CD4-positive, alpha-beta T cell (primary cell): ENCODE measurements at regions not wholly inside any gene's neighbourhood (a gene's known extent, or its start where the extent isn't known, plus 50 kb on each side); places are given as distances from the start of the nearest gene placed in this dataset.

Experiments used
- ATAC-seq: fragments of 200-7000 bp; cut with Tn5 transposase; one replicate; pipeline ENCODE4 v1.10.0; 2022; ENCODE audit warnings: mild to moderate bottlenecking; ENCODE audit not compliant: poor library complexity
- CTCF ChIA-PET: fragments of 350-600 bp; sonication (Branson Sonifier 250); formaldehyde crosslinking; loops from one replicate; lab custom pipeline; 2021; ENCODE audit warnings: antibody characterized with exemption, inconsistent platforms; lab: Charles Lee
- POLR2A ChIA-PET: fragments of 350-600 bp; sonication (Branson Sonifier 250); formaldehyde crosslinking; loops from one replicate; lab custom pipeline; 2021; ENCODE audit warnings: antibody characterized with exemption, inconsistent platforms; lab: Charles Lee
- DNase-seq, 14 experiments: peaks; one replicate each; pipeline ENCODE4 v3.0.0-alpha.2; 2013 to 2020; ENCODE audit warnings: mixed read lengths in 2 of 14
- H3K27ac ChIP-seq, 2 donors: one replicate each; pipeline versions ENCODE4 v1.5.1 to v1.7.0; 2013; ENCODE audit warnings: low read length in 2 of 2, low read depth in 1 of 2, mild to moderate bottlenecking in 1 of 2
- H3K27me3 ChIP-seq, 2 experiments: 1 replicate in 1 of 2; 2 replicates in 1 of 2; pipeline versions ENCODE4 v1.6.1 to v1.7.0; 2013; ENCODE audit warnings: low read length in 2 of 2, control low read depth in 1 of 2, mild to moderate bottlenecking in 1 of 2, moderate library complexity in 1 of 2; ENCODE audit not compliant: insufficient read depth in 2 of 2, control insufficient read depth in 1 of 2
- H3K36me3 ChIP-seq: one replicate; pipeline ENCODE4 v1.6.1; 2013; ENCODE audit warnings: low read length, control low read depth; ENCODE audit not compliant: insufficient read depth
- H3K4me1 ChIP-seq: one replicate; pipeline ENCODE4 v1.6.1; 2013; ENCODE audit warnings: low read length, control low read depth; ENCODE audit not compliant: insufficient read depth
- H3K4me3 ChIP-seq: one replicate; pipeline ENCODE4 v1.5.1; 2013; ENCODE audit warnings: mild to moderate bottlenecking, low read length, moderate library complexity
- H3K9me3 ChIP-seq, 2 experiments: 1 replicate in 1 of 2; 2 replicates in 1 of 2; pipeline versions ENCODE4 v1.6.1 to v1.7.0; 2013; ENCODE audit warnings: low read length in 2 of 2, mild to moderate bottlenecking in 2 of 2, control low read depth in 1 of 2, moderate library complexity in 1 of 2; ENCODE audit not compliant: control insufficient read depth in 1 of 2, insufficient read depth in 1 of 2
- H3K27ac Mint-ChIP-seq: one replicate; pipeline ENCODE4 v1.8.0; 2020; ENCODE audit warnings: mixed read lengths
- H3K27me3 Mint-ChIP-seq: one replicate; pipeline ENCODE4 v1.8.0; 2021; ENCODE audit warnings: mixed read lengths
- H3K36me3 Mint-ChIP-seq: one replicate; pipeline ENCODE4 v1.8.0; 2021; ENCODE audit warnings: low read depth, mixed read lengths
- H3K4me1 Mint-ChIP-seq: one replicate; pipeline ENCODE4 v1.8.0; 2021; ENCODE audit warnings: low read depth, mixed read lengths
- H3K4me3 Mint-ChIP-seq: one replicate; pipeline ENCODE4 v1.8.0; 2020; ENCODE audit warnings: mild to moderate bottlenecking, mixed read lengths
- H3K9me3 Mint-ChIP-seq: one replicate; pipeline ENCODE4 v1.8.0; 2020; ENCODE audit warnings: mixed read lengths
- intact Hi-C, 2 experiments: fragments of 100-400 bp; cut with DNase I in 1 of 2; cut with micrococcal nuclease in 1 of 2; formaldehyde crosslinking; loops; one replicate each; pipeline versions ENCODE4 v1.15.1 to v1.9.0; 2023 to 2025; cut with DNase I, micrococcal nuclease
- TF ChIP-seq, protein P1 (sequence below): fragments of 200-600 bp; IDR thresholded peaks from one replicate; pipeline ENCODE4 v1.8.0; 2022; ENCODE audit warnings: antibody characterized with exemption, mild to moderate bottlenecking

DNA sequence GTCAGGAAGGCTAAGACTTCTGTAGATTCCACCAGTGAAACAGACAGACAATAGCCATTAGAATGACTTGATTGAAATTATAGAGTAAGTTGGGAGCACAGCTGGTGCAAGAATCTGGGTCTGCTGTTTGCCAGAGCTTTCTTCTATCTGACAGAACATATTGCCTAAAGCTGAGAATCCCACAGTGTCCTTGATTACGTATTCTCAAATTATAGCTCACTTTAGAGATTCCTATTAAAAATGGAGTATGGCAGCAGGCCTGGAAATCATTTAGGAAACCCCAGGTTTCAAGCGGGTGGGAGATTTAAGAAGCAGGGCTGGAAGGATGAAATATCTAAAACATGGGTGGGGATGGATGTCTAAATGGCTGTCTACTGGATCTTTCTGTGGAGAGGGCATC is 639.7 kb upstream of the CXADR start:
- TF ChIP-seq, protein P1, sequence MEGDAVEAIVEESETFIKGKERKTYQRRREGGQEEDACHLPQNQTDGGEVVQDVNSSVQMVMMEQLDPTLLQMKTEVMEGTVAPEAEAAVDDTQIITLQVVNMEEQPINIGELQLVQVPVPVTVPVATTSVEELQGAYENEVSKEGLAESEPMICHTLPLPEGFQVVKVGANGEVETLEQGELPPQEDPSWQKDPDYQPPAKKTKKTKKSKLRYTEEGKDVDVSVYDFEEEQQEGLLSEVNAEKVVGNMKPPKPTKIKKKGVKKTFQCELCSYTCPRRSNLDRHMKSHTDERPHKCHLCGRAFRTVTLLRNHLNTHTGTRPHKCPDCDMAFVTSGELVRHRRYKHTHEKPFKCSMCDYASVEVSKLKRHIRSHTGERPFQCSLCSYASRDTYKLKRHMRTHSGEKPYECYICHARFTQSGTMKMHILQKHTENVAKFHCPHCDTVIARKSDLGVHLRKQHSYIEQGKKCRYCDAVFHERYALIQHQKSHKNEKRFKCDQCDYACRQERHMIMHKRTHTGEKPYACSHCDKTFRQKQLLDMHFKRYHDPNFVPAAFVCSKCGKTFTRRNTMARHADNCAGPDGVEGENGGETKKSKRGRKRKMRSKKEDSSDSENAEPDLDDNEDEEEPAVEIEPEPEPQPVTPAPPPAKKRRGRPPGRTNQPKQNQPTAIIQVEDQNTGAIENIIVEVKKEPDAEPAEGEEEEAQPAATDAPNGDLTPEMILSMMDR: no peak
- H3K27me3 Mint-ChIP-seq: no peaks in the 10 kb centered on the region
- ATAC-seq (no peak), DNase-seq (no peak)
- H3K4me1 ChIP-seq: no peaks in the 10 kb centered on the region
- H3K27ac Mint-ChIP-seq: no peak overlapping the region
- intact Hi-C loops: no loop called here
- no peaks in the 10 kb centered on the region for H3K36me3 ChIP-seq
- H3K36me3 Mint-ChIP-seq: no peaks in the 10 kb centered on the region
- no peak overlapping the region for H3K4me3 ChIP-seq
- ChIA-PET CTCF (no interaction called here), POLR2A (no interaction called here)
- no peaks in the 10 kb centered on the region for H3K4me1 Mint-ChIP-seq
- no peaks in the 10 kb centered on the region for H3K27me3 ChIP-seq
- peaks cover 0 to 3% of the 10 kb centered on the region in 2 experiments for H3K9me3 ChIP-seq
- H3K9me3 Mint-ChIP-seq: peaks cover 6% of the 10 kb centered on the region
- no peak overlapping the region for H3K4me3 Mint-ChIP-seq
- H3K27ac ChIP-seq: no peak overlapping the region

DNA sequence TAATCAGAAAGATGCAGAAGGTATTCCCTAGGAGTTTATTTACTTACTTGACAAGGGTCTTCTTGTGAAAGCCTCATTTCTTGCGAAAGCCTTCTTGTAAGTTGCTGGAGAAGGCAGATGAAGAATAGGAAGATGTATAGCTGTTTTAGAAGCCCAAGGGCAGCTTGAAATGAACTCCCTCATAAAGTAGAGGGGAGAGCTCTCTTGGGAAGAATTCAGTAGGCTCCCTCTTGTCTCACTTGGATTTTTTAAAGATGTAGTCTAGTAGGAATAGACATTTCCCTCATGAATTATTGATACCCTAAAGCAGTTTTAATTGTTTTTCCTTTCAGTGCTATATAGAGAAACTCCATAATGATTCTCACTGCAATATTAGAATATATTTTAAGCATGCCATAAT is 639.2 kb upstream of the CXADR start:
- POLR2A ChIA-PET: no interaction called here
- Histone ChIP-seq H3K4me1 (no peaks in the 10 kb centered on the region), H3K4me3 (no peak overlapping the region), H3K27me3 (no peaks in the 10 kb centered on the region), H3K27ac (no peak overlapping the region), H3K9me3 (peaks cover 0 to 3% of the 10 kb centered on the region in 2 experiments), H3K36me3 (no peaks in the 10 kb centered on the region)
- no peaks in the 10 kb centered on the region for H3K36me3 Mint-ChIP-seq
- no peak overlapping the region for H3K27ac Mint-ChIP-seq
- H3K9me3 Mint-ChIP-seq: peaks cover 5% of the 10 kb centered on the region
- ATAC-seq (no peak), DNase-seq (no peak)
- CTCF ChIA-PET: no interaction called here
- no peaks in the 10 kb centered on the region for H3K4me1 Mint-ChIP-seq
- intact Hi-C loops: no loop called here
- no peak overlapping the region for H3K4me3 Mint-ChIP-seq
- no peaks in the 10 kb centered on the region for H3K27me3 Mint-ChIP-seq
- TF ChIP-seq, protein P1: no peak

DNA sequence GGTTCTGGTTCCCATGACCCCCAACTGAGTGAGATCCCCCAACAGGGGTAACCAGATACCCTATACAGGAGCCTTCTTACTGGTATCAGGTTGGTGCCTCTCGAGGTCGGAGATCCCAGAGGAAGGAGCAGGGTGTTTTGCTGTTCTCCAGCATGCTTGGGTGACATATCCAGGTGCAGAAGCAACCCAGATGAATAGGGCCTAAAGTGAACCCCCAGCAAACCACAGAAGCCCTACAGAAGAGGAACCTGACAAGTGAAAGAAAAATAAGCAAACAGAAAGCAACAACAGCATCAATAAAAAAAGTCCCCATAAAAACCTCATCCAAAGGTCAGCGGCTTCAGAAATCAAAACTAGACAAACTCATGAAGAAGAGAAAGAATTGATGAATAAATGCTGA is 633.4 kb upstream of the CXADR start:
- intact Hi-C loops: no loop called here
- Histone ChIP-seq H3K27ac (no peak overlapping the region), H3K36me3 (no peaks in the 10 kb centered on the region), H3K4me1 (no peaks in the 10 kb centered on the region), H3K27me3 (no peaks in the 10 kb centered on the region), H3K9me3 (peaks cover 5 to 7% of the 10 kb centered on the region in 2 experiments), H3K4me3 (no peak overlapping the region)
- POLR2A ChIA-PET: no interaction called here
- ATAC-seq: no peak
- TF ChIP-seq, protein P1: no peak
- no peaks in the 10 kb centered on the region for H3K36me3 Mint-ChIP-seq
- no peak for DNase-seq
- no peaks in the 10 kb centered on the region for H3K27me3 Mint-ChIP-seq
- CTCF ChIA-PET: no interaction called here
- no peaks in the 10 kb centered on the region for H3K4me1 Mint-ChIP-seq
- no peak overlapping the region for H3K27ac Mint-ChIP-seq
- H3K9me3 Mint-ChIP-seq: peaks cover 12% of the 10 kb centered on the region
- no peak overlapping the region for H3K4me3 Mint-ChIP-seq
